K562 (cell line): ENCODE measurements at regions not wholly inside any gene's neighbourhood (a gene's known extent, or its start where the extent isn't known, plus 50 kb on each side); places are given as distances from the start of the nearest gene placed in this dataset.

Source experiments
- ATAC-seq: fragments of 200-7000 bp; cut with Tn5 transposase; 3 replicates; pipeline ENCODE4 v1.9.1; 2020; ENCODE audit warnings: moderate library complexity
- BruUV-seq: library from RNA; stranded (reverse); fragments of 400-500 nt; replicated peaks from 2 replicates; lab custom pipeline; 2021; lab: Mats Ljungman, UMichigan
- CTCF ChIA-PET: fragments of 300-600 bp; formaldehyde crosslinking; extraction: SDS; loops from one replicate; lab custom pipeline; 2021; ENCODE audit warnings: low intra/inter-chr PET ratio; lab: Yijun Ruan, JAX
- POLR2A ChIA-PET: fragments of 300-600, 350-650 bp; sonication (Branson Sonifier 250); formaldehyde crosslinking; extraction: SDS; loops from one replicate; lab custom pipeline; 2021; ENCODE audit warnings: antibody characterized with exemption, inconsistent platforms; lab: Yijun Ruan, JAX
- DNase-seq, 4 experiments: peaks; one replicate each; pipeline versions ENCODE4 v3.0.0 to v3.0.0-alpha.2; 2011 to 2018; ENCODE audit warnings: low spot score in 3 of 4, mixed read lengths in 3 of 4; ENCODE audit errors: extremely low read depth in 1 of 4
- FAIRE-seq: peaks from 2 replicates; lab custom pipeline; 2011; peaks lifted over from hg19 to GRCh38; lab: Jason Lieb, UNC
- H2AFZ ChIP-seq: 2 replicates; pipeline ENCODE4 v1.6.0; 2011; ENCODE audit warnings: low read depth, low read length, control low read depth, inconsistent platforms
- H3K27ac ChIP-seq: fragments of 200-600 bp; 3 replicates; pipeline ENCODE4 v1.8.0; 2011; ENCODE audit warnings: low read depth, mild to moderate bottlenecking, control low read depth, inconsistent platforms, low read length, moderate library complexity, mixed read lengths; ENCODE audit errors: extremely low read depth
- H3K27me3 ChIP-seq, 2 experiments: fragments of 300-600 bp in 1 of 2; 2 replicates in 1 of 2; 3 replicates in 1 of 2; pipeline versions ENCODE4 v1.6.0 to v1.8.0; 2011; ENCODE audit warnings: inconsistent platforms in 2 of 2, low read length in 2 of 2, mild to moderate bottlenecking in 1 of 2, mixed read lengths in 1 of 2, moderate library complexity in 1 of 2; ENCODE audit not compliant: control insufficient read depth in 2 of 2, insufficient read depth in 2 of 2
- H3K36me3 ChIP-seq: fragments of 300-600 bp; 3 replicates; pipeline ENCODE4 v1.8.0; 2011; ENCODE audit warnings: mild to moderate bottlenecking, low read length, inconsistent platforms; ENCODE audit not compliant: control insufficient read depth, insufficient read depth
- H3K4me1 ChIP-seq, 2 experiments: fragments of 200-600 bp in 1 of 2; replicated peaks in 1 of 2; 2 replicates in 1 of 2; 3 replicates in 1 of 2; pipeline versions ENCODE4 v1.5.1 to v1.8.0; 2011; ENCODE audit warnings: inconsistent platforms in 2 of 2, low read length in 2 of 2, mild to moderate bottlenecking in 1 of 2, mixed read lengths in 1 of 2, moderate library complexity in 1 of 2; ENCODE audit not compliant: control insufficient read depth in 2 of 2, insufficient read depth in 2 of 2
- H3K4me2 ChIP-seq: 2 replicates; pipeline ENCODE4 v1.6.1; 2011; ENCODE audit warnings: low read length, control low read depth, inconsistent platforms, mixed read lengths; ENCODE audit not compliant: insufficient read depth
- H3K4me3 ChIP-seq: fragments of 200-600 bp; sonication (generic), shearing (Covaris generic); 2 replicates; pipeline ENCODE4 v1.5.1; 2016; ENCODE audit warnings: control low read depth, inconsistent platforms
- H3K79me2 ChIP-seq: fragments of 200-600 bp; 3 replicates; pipeline ENCODE4 v1.8.0; 2011; ENCODE audit warnings: low read length, inconsistent platforms; ENCODE audit not compliant: control insufficient read depth, insufficient read depth
- H3K9ac ChIP-seq, 2 experiments: 2 replicates each; pipeline versions ENCODE4 v1.6.0 to v1.6.1; 2011; ENCODE audit warnings: low read depth in 2 of 2, low read length in 2 of 2, control low read depth in 1 of 2, inconsistent platforms in 1 of 2, mild to moderate bottlenecking in 1 of 2, mixed read lengths in 1 of 2; ENCODE audit not compliant: insufficient read depth in 1 of 2
- H3K9me1 ChIP-seq: one replicate; pipeline ENCODE4 v1.6.0; 2011; ENCODE audit warnings: inconsistent platforms, mild to moderate bottlenecking, low read length, moderate library complexity; ENCODE audit not compliant: control insufficient read depth, insufficient read depth
- H3K9me3 ChIP-seq: replicated peaks from 2 replicates; pipeline ENCODE4 v1.5.1; 2011; ENCODE audit warnings: low read depth, low read length, inconsistent platforms; ENCODE audit not compliant: control insufficient read depth, insufficient read depth
- H4K20me1 ChIP-seq: replicated peaks from 2 replicates; pipeline ENCODE4 v1.6.1; 2011; ENCODE audit warnings: low read length, inconsistent platforms, mixed read lengths; ENCODE audit not compliant: control insufficient read depth, insufficient read depth
- DIDO1 ChIP-seq: fragments of 450-650 bp; IDR thresholded peaks from 2 replicates; pipeline ENCODE4 v1.6.1; 2016; ENCODE audit warnings: low read depth, missing biosample characterization, missing genetic modification characterization
- DNMT1 ChIP-seq: fragments of 450-650 bp; IDR thresholded peaks from 2 replicates; pipeline ENCODE4 v1.6.1; 2016; ENCODE audit warnings: antibody characterized with exemption, mild to moderate bottlenecking
- MTA1 ChIP-seq: fragments of 450-650 bp; IDR thresholded peaks from 2 replicates; pipeline ENCODE4 v1.6.1; 2017; ENCODE audit warnings: borderline replicate concordance
- RERE ChIP-seq: sonication (generic); formaldehyde crosslinking; IDR thresholded peaks from 2 replicates; pipeline ENCODE4 v1.8.0; 2023; ENCODE audit warnings: missing genetic modification reagents, mild to moderate bottlenecking, borderline replicate concordance
- SOX6 ChIP-seq: fragments of 450-650 bp; IDR thresholded peaks from 2 replicates; pipeline ENCODE4 v1.6.1; 2014; ENCODE audit warnings: mild to moderate bottlenecking
- TSHZ1 ChIP-seq: fragments of 250-450 bp; sonication (Bioruptor Pico); IDR thresholded peaks from 2 replicates; pipeline ENCODE4 v1.4.0; 2020; ENCODE audit warnings: mild to moderate bottlenecking, moderate library complexity
- XRCC5 ChIP-seq: fragments of 200-400 bp; formaldehyde crosslinking; IDR thresholded peaks from 2 replicates; pipeline ENCODE4 v1.6.1; 2017; ENCODE audit warnings: low read depth, mild to moderate bottlenecking, low read length
- WGBS: fragments of 100-300 bp; shearing (Covaris generic); methylation state at CpG from one replicate; pipeline ENCODE4 v1.1.6; 2016; ENCODE audit warnings: low coverage, mixed read lengths; ENCODE audit not compliant: insufficient coverage; ENCODE audit errors: missing lambda C conversion rate; 5-methylcytosine and 5-hydroxymethylcytosine counted together
- in situ Hi-C: fragments of 300-500 bp; cut with MboI; formaldehyde crosslinking; loops from 4 replicates; pipeline ENCODE4 v1.15.0; 2018; ENCODE audit warnings: inconsistent platforms, mixed read lengths
- intact Hi-C: fragments of 100-400 bp; cut with micrococcal nuclease; formaldehyde crosslinking; loops from 2 replicates; pipeline ENCODE4 v1.14.2; 2022

- no peak for TF ChIP-seq TSHZ1 (CRISPR knock-in tag)
- TF ChIP-seq DIDO1 (tag), result no peak
- TF ChIP-seq, all 486 proteins: peak for 0
Observed at GRCh38 chr6:49332781-49333180, 130.3 kb downstream of the MMUT start (continued).

GRCh38 chr6:49329186-49329585 is 133.9 kb downstream of the MMUT start:
- Histone ChIP-seq H4K20me1 (no peaks in the 10 kb centered on the region), H3K36me3 (no peaks in the 10 kb centered on the region), H3K79me2 (no peaks in the 10 kb centered on the region), H3K27ac (no peak overlapping the region), H3K9me1 (no peaks in the 10 kb centered on the region), H3K4me3 (no peak overlapping the region), H3K4me1 (no peaks in the 10 kb centered on the region), H3K9me3 (no peaks in the 10 kb centered on the region), H3K4me2 (no peak overlapping the region), H2AFZ (no peak overlapping the region), H3K27me3 (no peaks in the 10 kb centered on the region), H3K9ac (no peak overlapping the region)
- ChIA-PET CTCF (no interaction called here), POLR2A (no interaction called here)
- no peak for TF ChIP-seq SOX6
- no peak for TF ChIP-seq RERE (CRISPR knock-in tag)
- no peak for TF ChIP-seq MTA1
- TF ChIP-seq XRCC5, result no peak
- TF ChIP-seq DNMT1, result no peak
- intact Hi-C loops (no loop called here), in situ Hi-C loops (no loop called here)
- FAIRE-seq, result no peak
- 0% methylated on average over 3 of the region's 3 CpGs for WGBS
- BruUV-seq, result no TSS peak
- DNase-seq, result no peak
- ATAC-seq, result no peak
